ENCODE measurements at regions not wholly inside any gene's neighbourhood (a gene's known extent, or its start where the extent isn't known, plus 50 kb on each side); places are given as distances from the start of the nearest gene placed in this dataset.

GRCh38 chr14:58785701-58786100 is 147.9 kb downstream of the DACT1 start:
- Histone ChIP-seq H3K27ac (ENCODE audit: low read depth in 2 of 2, low read length in 1 of 2) (no peak overlapping the region), H3K4me1 (ENCODE audit: control insufficient read depth in 2 of 2, insufficient read depth in 2 of 2, low read length in 1 of 2) (no peaks in the 10 kb centered on the region), H3K27me3 (ENCODE audit: control insufficient read depth in 1 of 2, insufficient read depth in 2 of 2, low read length in 2 of 2) (no peaks in the 10 kb centered on the region), H3K36me3 (ENCODE audit: control insufficient read depth in 2 of 2, insufficient read depth in 2 of 2, low read length in 1 of 2) (no peaks in the 10 kb centered on the region), H3K4me3 (ENCODE audit: low read depth in 1 of 2, low read length in 2 of 2) (no peak overlapping the region), H3K9me3 (ENCODE audit: control insufficient read depth in 2 of 2, insufficient read depth in 1 of 2, low read depth in 1 of 2, low read length in 1 of 2) (no peaks in the 10 kb centered on the region)
- 49 to 68% methylated on average over 3 of the region's 3 CpGs for WGBS, 2 donors

- H3K9me3 ChIP-seq (ENCODE audit: control insufficient read depth in 2 of 2, insufficient read depth in 1 of 2, low read depth in 1 of 2, low read length in 1 of 2) = no peaks in the 10 kb centered on the region
- H3K36me3 ChIP-seq (ENCODE audit: control insufficient read depth in 2 of 2, insufficient read depth in 2 of 2, low read length in 1 of 2) = no peaks in the 10 kb centered on the region
- H3K27me3 ChIP-seq (ENCODE audit: control insufficient read depth in 1 of 2, insufficient read depth in 2 of 2, low read length in 2 of 2) = no peaks in the 10 kb centered on the region
- no peak overlapping the region for H3K4me3 ChIP-seq (ENCODE audit: low read depth in 1 of 2, low read length in 2 of 2)
- H3K27ac ChIP-seq (ENCODE audit: low read depth in 2 of 2, low read length in 1 of 2) = no peak overlapping the region
- 72 to 75% methylated on average over 1 of the region's 1 CpG for WGBS, 2 donors
- no peaks in the 10 kb centered on the region for H3K4me1 ChIP-seq (ENCODE audit: control insufficient read depth in 2 of 2, insufficient read depth in 2 of 2, low read length in 1 of 2)
Observed at GRCh38 chr14:58787592-58787991, 149.8 kb downstream of the DACT1 start.

GRCh38 chr14:58788655-58789503 is 151.1 kb downstream of the DACT1 start:
- Histone ChIP-seq H3K4me3 (ENCODE audit: low read depth in 1 of 2, low read length in 2 of 2) (no peak overlapping the region), H3K27me3 (ENCODE audit: control insufficient read depth in 1 of 2, insufficient read depth in 2 of 2, low read length in 2 of 2) (no peaks in the 10 kb centered on the region), H3K27ac (ENCODE audit: low read depth in 2 of 2, low read length in 1 of 2) (no peak overlapping the region), H3K9me3 (ENCODE audit: control insufficient read depth in 2 of 2, insufficient read depth in 1 of 2, low read depth in 1 of 2, low read length in 1 of 2) (no peaks in the 10 kb centered on the region), H3K4me1 (ENCODE audit: control insufficient read depth in 2 of 2, insufficient read depth in 2 of 2, low read length in 1 of 2) (no peaks in the 10 kb centered on the region), H3K36me3 (ENCODE audit: control insufficient read depth in 2 of 2, insufficient read depth in 2 of 2, low read length in 1 of 2) (no peaks in the 10 kb centered on the region)
- WGBS, 2 donors = 59 to 66% methylated on average over 4 of the region's 4 CpGs

- Histone ChIP-seq H3K4me3 (ENCODE audit: low read depth in 1 of 2, low read length in 2 of 2) (no peak overlapping the region), H3K9me3 (ENCODE audit: control insufficient read depth in 2 of 2, insufficient read depth in 1 of 2, low read depth in 1 of 2, low read length in 1 of 2) (no peaks in the 10 kb centered on the region), H3K4me1 (ENCODE audit: control insufficient read depth in 2 of 2, insufficient read depth in 2 of 2, low read length in 1 of 2) (no peaks in the 10 kb centered on the region), H3K27ac (ENCODE audit: low read depth in 2 of 2, low read length in 1 of 2) (no peak overlapping the region), H3K27me3 (ENCODE audit: control insufficient read depth in 1 of 2, insufficient read depth in 2 of 2, low read length in 2 of 2) (no peaks in the 10 kb centered on the region), H3K36me3 (ENCODE audit: control insufficient read depth in 2 of 2, insufficient read depth in 2 of 2, low read length in 1 of 2) (no peaks in the 10 kb centered on the region)
- 71 to 81% methylated on average over 4 of the region's 4 CpGs for WGBS, 2 donors
Observed at GRCh38 chr14:58789736-58790135, 152.0 kb downstream of the DACT1 start.

GRCh38 chr14:58792416-58792815 is 154.7 kb downstream of the DACT1 start:
- Histone ChIP-seq H3K9me3 (ENCODE audit: control insufficient read depth in 2 of 2, insufficient read depth in 1 of 2, low read depth in 1 of 2, low read length in 1 of 2) (no peaks in the 10 kb centered on the region), H3K27ac (ENCODE audit: low read depth in 2 of 2, low read length in 1 of 2) (no peak overlapping the region), H3K27me3 (ENCODE audit: control insufficient read depth in 1 of 2, insufficient read depth in 2 of 2, low read length in 2 of 2) (no peaks in the 10 kb centered on the region), H3K36me3 (ENCODE audit: control insufficient read depth in 2 of 2, insufficient read depth in 2 of 2, low read length in 1 of 2) (no peaks in the 10 kb centered on the region), H3K4me3 (ENCODE audit: low read depth in 1 of 2, low read length in 2 of 2) (no peak overlapping the region), H3K4me1 (ENCODE audit: control insufficient read depth in 2 of 2, insufficient read depth in 2 of 2, low read length in 1 of 2) (no peaks in the 10 kb centered on the region)
- 60 to 67% methylated on average over 3 of the region's 3 CpGs for WGBS, 2 donors

GRCh38 chr14:58793131-58793740 is 155.5 kb downstream of the DACT1 start:
- 76 to 80% methylated on average over 4 of the region's 4 CpGs for WGBS, 2 donors
- Histone ChIP-seq H3K36me3 (ENCODE audit: control insufficient read depth in 2 of 2, insufficient read depth in 2 of 2, low read length in 1 of 2) (no peaks in the 10 kb centered on the region), H3K4me3 (ENCODE audit: low read depth in 1 of 2, low read length in 2 of 2) (no peak overlapping the region), H3K27me3 (ENCODE audit: control insufficient read depth in 1 of 2, insufficient read depth in 2 of 2, low read length in 2 of 2) (no peaks in the 10 kb centered on the region), H3K4me1 (ENCODE audit: control insufficient read depth in 2 of 2, insufficient read depth in 2 of 2, low read length in 1 of 2) (no peaks in the 10 kb centered on the region), H3K27ac (ENCODE audit: low read depth in 2 of 2, low read length in 1 of 2) (no peak overlapping the region), H3K9me3 (ENCODE audit: control insufficient read depth in 2 of 2, insufficient read depth in 1 of 2, low read depth in 1 of 2, low read length in 1 of 2) (no peaks in the 10 kb centered on the region)

- Histone ChIP-seq H3K27me3 (ENCODE audit: control insufficient read depth in 1 of 2, insufficient read depth in 2 of 2, low read length in 2 of 2) (no peaks in the 10 kb centered on the region), H3K36me3 (ENCODE audit: control insufficient read depth in 2 of 2, insufficient read depth in 2 of 2, low read length in 1 of 2) (no peaks in the 10 kb centered on the region), H3K4me3 (ENCODE audit: low read depth in 1 of 2, low read length in 2 of 2) (no peak overlapping the region), H3K4me1 (ENCODE audit: control insufficient read depth in 2 of 2, insufficient read depth in 2 of 2, low read length in 1 of 2) (no peaks in the 10 kb centered on the region), H3K9me3 (ENCODE audit: control insufficient read depth in 2 of 2, insufficient read depth in 1 of 2, low read depth in 1 of 2, low read length in 1 of 2) (no peaks in the 10 kb centered on the region), H3K27ac (ENCODE audit: low read depth in 2 of 2, low read length in 1 of 2) (no peak overlapping the region)
- WGBS, 2 donors = 62 to 74% methylated on average over 5 of the region's 5 CpGs
Observed at GRCh38 chr14:58794993-58795762, 157.4 kb downstream of the DACT1 start.

GRCh38 chr14:58796242-58797009 is 158.7 kb downstream of the DACT1 start:
- Histone ChIP-seq H3K4me1 (ENCODE audit: control insufficient read depth in 2 of 2, insufficient read depth in 2 of 2, low read length in 1 of 2) (no peaks in the 10 kb centered on the region), H3K27me3 (ENCODE audit: control insufficient read depth in 1 of 2, insufficient read depth in 2 of 2, low read length in 2 of 2) (no peaks in the 10 kb centered on the region), H3K9me3 (ENCODE audit: control insufficient read depth in 2 of 2, insufficient read depth in 1 of 2, low read depth in 1 of 2, low read length in 1 of 2) (no peaks in the 10 kb centered on the region), H3K4me3 (ENCODE audit: low read depth in 1 of 2, low read length in 2 of 2) (no peak overlapping the region), H3K27ac (ENCODE audit: low read depth in 2 of 2, low read length in 1 of 2) (no peak overlapping the region), H3K36me3 (ENCODE audit: control insufficient read depth in 2 of 2, insufficient read depth in 2 of 2, low read length in 1 of 2) (no peaks in the 10 kb centered on the region)
- WGBS, 2 donors = 38 to 44% methylated on average over 5 of the region's 5 CpGs

GRCh38 chr14:58797010-58797429 is 159.3 kb downstream of the DACT1 start:
- no peak overlapping the region for H3K4me3 ChIP-seq (ENCODE audit: low read depth in 1 of 2, low read length in 2 of 2)
- no peaks in the 10 kb centered on the region for H3K36me3 ChIP-seq (ENCODE audit: control insufficient read depth in 2 of 2, insufficient read depth in 2 of 2, low read length in 1 of 2)
- H3K9me3 ChIP-seq (ENCODE audit: control insufficient read depth in 2 of 2, insufficient read depth in 1 of 2, low read depth in 1 of 2, low read length in 1 of 2) = no peaks in the 10 kb centered on the region
- H3K4me1 ChIP-seq (ENCODE audit: control insufficient read depth in 2 of 2, insufficient read depth in 2 of 2, low read length in 1 of 2) = no peaks in the 10 kb centered on the region
- 66 to 75% methylated on average over 4 of the region's 4 CpGs for WGBS, 2 donors
- no peaks in the 10 kb centered on the region for H3K27me3 ChIP-seq (ENCODE audit: control insufficient read depth in 1 of 2, insufficient read depth in 2 of 2, low read length in 2 of 2)
- H3K27ac ChIP-seq (ENCODE audit: low read depth in 2 of 2, low read length in 1 of 2) = no peak overlapping the region

All from esophagus (tissue), 2 donors.